Daoy (cell line): ENCODE measurements at regions not wholly inside any gene's neighbourhood (a gene's known extent, or its start where the extent isn't known, plus 50 kb on each side); places are given as distances from the start of the nearest gene placed in this dataset.

Experiments
- DNase-seq: peaks from one replicate; pipeline ENCODE4 v3.0.0-alpha.2; 2015; ENCODE audit warnings: low read depth

GRCh38 chr13:109439813-109440212 lies 346.6 kb downstream of the IRS2 start:
- DNase-seq, result no peak

GRCh38 chr13:109436841-109437240 lies 349.5 kb downstream of the IRS2 start:
- DNase-seq, result no peak

GRCh38 chr13:109436055-109436622 lies 350.2 kb downstream of the IRS2 start:
- no peak for DNase-seq

GRCh38 chr13:109431217-109431616 lies 355.2 kb downstream of the IRS2 start:
- DNase-seq, result no peak

- DNase-seq, result no peak
Measured at GRCh38 chr13:109428146-109428545, 358.2 kb downstream of the IRS2 start.

- no peak for DNase-seq
Measured at GRCh38 chr13:109427695-109428094, 358.7 kb downstream of the IRS2 start.

GRCh38 chr13:109427148-109427547 lies 359.2 kb downstream of the IRS2 start:
- DNase-seq, result no peak

GRCh38 chr13:109426690-109426990 lies 359.7 kb downstream of the IRS2 start:
- DNase-seq, result no peak

- DNase-seq, result no peak
Measured at GRCh38 chr13:109425821-109426689, 360.3 kb downstream of the IRS2 start.

GRCh38 chr13:109422161-109422560 lies 364.2 kb downstream of the IRS2 start:
- DNase-seq, result no peak

GRCh38 chr13:109419896-109420295 lies 366.5 kb downstream of the IRS2 start:
- DNase-seq, result no peak

- DNase-seq, result no peak
Measured at GRCh38 chr13:109418111-109418510, 368.3 kb downstream of the IRS2 start.

- DNase-seq, result peak; percentile 9
Measured at GRCh38 chr13:109416001-109416400, 370.4 kb downstream of the IRS2 start.

GRCh38 chr13:109415057-109415456 lies 371.3 kb downstream of the IRS2 start:
- DNase-seq, result no peak

- peak; percentile 31 for DNase-seq
Measured at GRCh38 chr13:109412283-109412901, 374.0 kb downstream of the IRS2 start.

GRCh38 chr13:109410868-109411267 lies 375.5 kb downstream of the IRS2 start:
- no peak for DNase-seq

- no peak for DNase-seq
Measured at GRCh38 chr13:109408591-109409382, 377.6 kb downstream of the IRS2 start.

GRCh38 chr13:109406376-109406992 lies 379.9 kb downstream of the IRS2 start:
- no peak for DNase-seq

GRCh38 chr13:109403012-109403421 lies 383.4 kb downstream of the IRS2 start:
- DNase-seq, result no peak

GRCh38 chr13:109401891-109402290 lies 384.5 kb downstream of the IRS2 start:
- no peak for DNase-seq

- no peak for DNase-seq
Measured at GRCh38 chr13:109401307-109401706, 385.1 kb downstream of the IRS2 start.
